Temporal lobe (tissue), 1 donor: ENCODE measurements at regions not wholly inside any gene's neighbourhood (a gene's known extent, or its start where the extent isn't known, plus 50 kb on each side); places are given as distances from the start of the nearest gene placed in this dataset. TPM values are rescaled to one million over a fixed set of nuclear protein-coding genes. Genes with fewer than 3 reads are reported as not detected.

Experiments used
- small RNA-seq: library from RNA; depleted of rRNA; stranded (forward); fragments of <200 nt; gene quantifications from one replicate; pipeline ENCODE3, GENCODE V24; 2014; ENCODE audit warnings: low replicate concordance

Small RNA genes in the stretch of these regions (small RNA-seq; reads per million reads assigned to genes)
- not detected for gene RNA5SP286
